Neuron (in vitro differentiated cells): ENCODE measurements at regions not wholly inside any gene's neighbourhood (a gene's known extent, or its start where the extent isn't known, plus 50 kb on each side); places are given as distances from the start of the nearest gene placed in this dataset.
"Not testable (repeated sequence)": the region's sequence is repeated elsewhere in the genome, so short reads cannot be mapped to it uniquely, and the experiment has no call there.

Source experiments
- H2AFZ ChIP-seq: one replicate; pipeline ENCODE4 v1.6.1; 2013; ENCODE audit warnings: low read depth, mild to moderate bottlenecking, inconsistent platforms, low read length, moderate library complexity
- H3K27me3 ChIP-seq: one replicate; pipeline ENCODE4 v1.6.1; 2013; ENCODE audit warnings: low read length; ENCODE audit not compliant: insufficient read depth
- H3K36me3 ChIP-seq: one replicate; pipeline ENCODE4 v1.6.1; 2013; ENCODE audit warnings: low read length; ENCODE audit not compliant: insufficient read depth
- H3K4me1 ChIP-seq: one replicate; pipeline ENCODE4 v1.6.1; 2013; ENCODE audit warnings: low read length; ENCODE audit not compliant: insufficient read depth
- H3K4me3 ChIP-seq: 2 replicates; pipeline ENCODE4 v1.5.1; 2013; ENCODE audit warnings: mild to moderate bottlenecking, low read length, moderate library complexity
- H3K9me3 ChIP-seq: one replicate; pipeline ENCODE4 v1.6.1; 2013; ENCODE audit warnings: low read length

DNA sequence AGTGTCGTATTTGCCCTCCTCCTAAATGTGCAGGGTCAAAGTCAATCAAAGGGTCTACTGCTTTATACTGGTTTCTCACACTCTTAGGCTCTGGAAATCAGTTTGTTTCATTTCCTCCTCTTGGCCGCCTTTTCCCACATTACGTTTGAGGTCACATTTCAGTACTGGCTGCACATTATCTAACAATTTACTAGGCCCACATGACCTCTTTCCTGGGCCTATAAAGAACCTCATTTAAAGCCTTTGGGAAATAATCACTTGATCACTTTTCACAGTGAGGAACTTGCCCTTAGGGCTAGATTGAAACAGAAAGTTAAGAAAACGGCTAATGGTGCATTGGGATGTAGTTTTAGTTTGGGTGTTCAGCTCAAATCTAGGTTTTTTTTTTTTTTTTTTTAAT, 497.5 kb downstream of the RERGL start:
- Histone ChIP-seq H3K36me3 (no peaks in the 10 kb centered on the region), H3K4me3 (no peak overlapping the region), H3K27me3 (no peaks in the 10 kb centered on the region), H3K4me1 (no peaks in the 10 kb centered on the region), H3K9me3 (no peaks in the 10 kb centered on the region), H2AFZ (no peak overlapping the region)

DNA sequence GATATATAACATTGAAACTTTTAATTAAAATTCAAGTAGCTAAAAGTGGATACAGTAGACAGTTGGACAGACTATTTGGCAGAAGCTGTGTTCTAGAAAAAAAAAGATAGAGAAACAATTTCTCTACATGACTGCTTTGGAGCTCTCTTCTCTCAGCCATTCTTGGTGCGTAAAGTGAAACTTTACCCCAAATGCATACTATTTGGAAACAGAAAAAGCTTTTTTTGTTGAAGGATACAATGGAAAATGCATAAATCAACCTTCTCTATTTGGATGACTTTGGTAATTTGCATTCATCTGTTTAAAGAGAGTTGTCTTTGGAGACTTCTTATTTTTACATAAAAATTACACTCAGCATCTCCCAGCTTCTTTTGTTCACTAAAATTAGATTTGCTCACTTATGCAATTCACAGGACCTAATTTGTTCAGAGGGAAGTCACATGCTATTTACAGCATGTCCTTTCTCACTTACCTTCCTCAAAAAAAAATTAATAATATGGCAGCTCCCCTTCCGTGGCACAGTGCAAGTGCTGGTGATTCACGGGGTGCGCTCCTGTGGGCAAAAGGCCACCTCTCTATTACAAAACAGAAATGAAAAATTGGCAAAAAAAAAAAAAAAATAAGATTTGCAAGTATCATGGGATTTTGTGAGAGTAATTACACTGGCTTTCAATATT, 498.9 kb downstream of the RERGL start:
- Histone ChIP-seq H3K4me3 (no peak overlapping the region), H3K9me3 (no peaks in the 10 kb centered on the region), H3K4me1 (no peaks in the 10 kb centered on the region), H3K27me3 (no peaks in the 10 kb centered on the region), H3K36me3 (no peaks in the 10 kb centered on the region), H2AFZ (peak overlapping the region; percentile 16)

DNA sequence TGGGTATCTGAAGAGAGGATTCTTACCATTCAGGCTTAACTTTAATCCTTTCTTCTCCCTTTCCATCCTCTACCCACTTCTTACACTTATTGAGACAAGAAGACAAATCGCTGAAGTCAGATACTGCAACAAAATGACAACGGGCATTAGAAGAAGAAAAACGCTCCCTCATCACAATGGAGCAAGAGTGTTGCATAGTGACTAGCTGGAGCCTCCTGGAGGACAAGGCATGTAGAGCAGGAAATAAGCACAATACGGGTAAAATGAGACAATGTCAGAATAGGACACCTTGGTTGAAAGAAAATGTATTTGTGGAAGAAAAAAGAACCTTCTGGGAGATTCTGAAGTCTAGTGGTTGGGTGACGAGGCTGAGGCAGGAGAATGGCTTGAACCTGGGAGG, 501.0 kb downstream of the RERGL start:
- no peaks in the 10 kb centered on the region for H3K9me3 ChIP-seq
- no peaks in the 10 kb centered on the region for H3K4me1 ChIP-seq
- no peak overlapping the region for H3K4me3 ChIP-seq
- H2AFZ ChIP-seq, result no peak overlapping the region
- no peaks in the 10 kb centered on the region for H3K27me3 ChIP-seq
- no peaks in the 10 kb centered on the region for H3K36me3 ChIP-seq

DNA sequence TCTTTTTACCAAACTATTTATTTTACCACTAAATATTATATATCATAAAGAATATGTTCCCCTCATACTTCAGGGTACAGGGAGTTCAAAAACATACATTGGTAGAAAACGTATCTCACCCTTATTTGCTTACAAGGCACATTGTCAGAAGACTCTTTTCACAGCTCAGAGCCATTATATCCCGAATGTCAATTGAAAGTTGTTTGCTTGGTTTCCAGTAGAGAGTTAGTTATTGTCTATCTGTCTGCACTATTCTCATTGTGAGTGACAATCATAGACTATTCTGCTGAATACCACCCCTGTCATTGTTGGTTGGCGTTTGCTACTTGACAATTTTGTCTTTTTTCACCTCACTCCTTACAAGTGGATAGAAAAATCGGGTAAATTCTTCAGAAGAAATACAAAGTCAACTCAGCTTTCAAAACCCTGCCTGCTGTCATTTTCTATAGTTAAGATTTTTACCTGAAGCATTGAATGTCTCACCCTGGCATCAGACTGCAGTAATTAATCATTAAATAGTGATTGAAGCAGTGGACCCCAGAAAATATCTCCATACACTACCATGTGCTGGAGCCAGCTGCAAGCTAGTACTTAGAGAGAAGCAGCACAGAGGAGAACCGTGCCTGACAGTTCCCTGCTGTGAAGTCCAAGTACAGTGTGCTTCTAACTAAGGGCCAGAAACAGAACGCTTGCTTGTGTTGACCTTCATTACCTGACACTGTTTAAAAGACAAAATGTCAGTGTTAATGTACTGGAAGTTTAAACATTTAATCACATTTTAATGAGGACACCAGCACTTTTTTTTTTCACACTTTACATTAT, 510.6 kb downstream of the RERGL start:
- Histone ChIP-seq H3K9me3 (no peaks in the 10 kb centered on the region), H3K4me1 (peaks cover 6% of the 10 kb centered on the region), H2AFZ (peak overlapping the region; percentile 71), H3K27me3 (no peaks in the 10 kb centered on the region), H3K36me3 (no peaks in the 10 kb centered on the region), H3K4me3 (no peak overlapping the region)

DNA sequence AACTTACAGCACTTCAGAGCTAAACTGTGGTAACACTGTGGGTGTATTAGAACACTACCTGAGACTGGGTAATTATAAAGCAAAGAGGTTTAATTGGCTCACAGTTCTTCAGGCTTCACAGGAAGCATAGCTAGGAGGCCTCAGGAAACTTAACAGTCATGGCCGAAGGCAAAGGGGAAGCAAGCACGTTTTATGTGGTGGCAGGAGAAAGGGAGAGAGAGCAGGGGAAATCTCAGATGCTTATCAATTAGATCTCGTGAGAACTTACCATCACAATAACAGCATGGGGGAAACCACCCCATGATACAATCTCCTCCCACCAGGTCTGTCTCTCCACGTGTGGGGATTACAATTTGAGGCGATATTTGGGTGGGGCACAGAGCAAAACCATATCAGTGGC, 512.6 kb downstream of the RERGL start:
- Histone ChIP-seq H2AFZ (no peak overlapping the region), H3K27me3 (no peaks in the 10 kb centered on the region), H3K36me3 (no peaks in the 10 kb centered on the region), H3K9me3 (no peaks in the 10 kb centered on the region), H3K4me3 (no peak overlapping the region), H3K4me1 (peaks cover 6% of the 10 kb centered on the region)

DNA sequence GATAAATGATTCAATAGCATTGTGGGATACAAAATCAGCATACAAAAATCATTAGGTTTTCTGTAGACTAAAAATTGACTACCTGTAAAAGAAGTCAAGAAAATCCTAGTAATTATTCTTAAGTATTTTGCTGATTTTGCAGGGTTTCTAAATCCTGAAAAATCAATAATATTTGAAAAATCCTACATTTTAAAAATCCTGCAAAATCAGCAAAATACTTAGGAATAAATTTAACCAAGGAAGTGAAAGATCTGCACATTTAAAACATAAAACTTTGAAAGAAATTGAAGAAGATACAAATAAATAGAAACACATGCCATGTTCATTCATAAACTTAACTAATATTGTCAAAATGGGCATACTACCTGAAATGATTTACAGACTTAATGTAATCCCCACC, 517.7 kb downstream of the RERGL start:
- Histone ChIP-seq H3K4me1 (no peaks in the 10 kb centered on the region), H3K36me3 (no peaks in the 10 kb centered on the region), H2AFZ (no peak overlapping the region), H3K4me3 (no peak overlapping the region), H3K9me3 (no peaks in the 10 kb centered on the region), H3K27me3 (no peaks in the 10 kb centered on the region)

DNA sequence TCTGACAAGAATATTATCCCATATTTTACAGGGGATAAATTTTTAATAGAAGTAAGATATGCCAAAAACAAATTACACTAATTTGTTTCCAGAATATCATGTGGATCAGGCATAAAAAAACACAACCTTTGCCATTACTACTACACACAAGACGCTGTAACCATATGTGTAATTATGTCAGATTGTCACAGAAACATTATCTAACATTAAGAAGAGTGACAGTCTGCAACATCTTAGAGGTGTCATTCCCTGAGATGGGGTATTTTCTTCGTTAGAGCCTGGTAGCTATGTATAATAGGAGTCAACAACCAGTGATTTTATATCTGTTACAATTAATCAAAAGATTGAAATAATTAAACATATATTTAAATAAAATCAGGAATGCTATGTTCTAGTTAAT, 518.9 kb downstream of the RERGL start:
- no peaks in the 10 kb centered on the region for H3K9me3 ChIP-seq

DNA sequence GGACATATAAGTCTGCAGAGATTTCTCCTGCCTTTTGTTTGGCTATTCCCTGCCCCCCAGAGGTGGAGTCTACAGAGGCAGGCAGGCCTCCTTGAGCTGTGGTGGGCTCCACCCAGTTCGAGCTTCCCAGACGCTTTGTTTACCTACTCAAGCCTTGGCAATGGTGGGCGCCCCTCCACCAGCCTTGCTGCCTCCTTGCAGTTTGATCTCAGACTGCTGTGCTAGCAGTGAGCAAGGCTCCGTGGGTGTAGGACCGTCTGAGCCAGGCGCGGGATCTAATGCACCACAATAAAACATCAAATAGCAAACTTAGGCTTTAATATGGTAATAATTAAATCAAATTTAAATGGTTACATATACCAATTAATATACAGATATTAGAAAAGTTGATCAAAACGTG, 525.4 kb downstream of the RERGL start:
- not testable (repeated sequence) for H3K4me3 ChIP-seq, H3K27me3 ChIP-seq, H3K9me3 ChIP-seq, H3K4me1 ChIP-seq, H3K36me3 ChIP-seq, H2AFZ ChIP-seq

More for the DNA sequence above, 518.9 kb downstream of the RERGL start:
- H3K4me1 ChIP-seq, result no peaks in the 10 kb centered on the region
- H3K27me3 ChIP-seq, result no peaks in the 10 kb centered on the region
- H3K4me3 ChIP-seq, result no peak overlapping the region
- H3K36me3 ChIP-seq, result no peaks in the 10 kb centered on the region
- H2AFZ ChIP-seq, result no peak overlapping the region

DNA sequence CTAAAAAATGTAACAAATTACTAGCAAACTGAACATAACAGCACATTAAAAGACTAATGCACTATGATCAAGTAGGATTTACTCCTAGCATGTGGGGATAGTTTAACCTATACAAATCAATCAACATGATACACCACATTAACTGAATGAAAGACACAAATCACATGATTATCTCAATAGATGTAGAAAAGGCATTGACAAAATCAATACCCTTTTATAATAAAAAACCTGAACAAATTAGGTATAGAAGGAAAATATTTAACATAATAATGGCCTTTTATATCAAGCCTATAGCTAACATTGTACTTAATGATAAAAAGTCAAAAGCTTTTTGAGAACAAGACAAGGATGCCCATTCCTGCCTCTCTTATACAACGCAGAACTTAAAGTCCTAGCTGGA, 540.0 kb downstream of the RERGL start:
- Histone ChIP-seq H2AFZ (no peak overlapping the region), H3K4me1 (no peaks in the 10 kb centered on the region), H3K36me3 (no peaks in the 10 kb centered on the region), H3K4me3 (no peak overlapping the region), H3K9me3 (no peaks in the 10 kb centered on the region), H3K27me3 (no peaks in the 10 kb centered on the region)

DNA sequence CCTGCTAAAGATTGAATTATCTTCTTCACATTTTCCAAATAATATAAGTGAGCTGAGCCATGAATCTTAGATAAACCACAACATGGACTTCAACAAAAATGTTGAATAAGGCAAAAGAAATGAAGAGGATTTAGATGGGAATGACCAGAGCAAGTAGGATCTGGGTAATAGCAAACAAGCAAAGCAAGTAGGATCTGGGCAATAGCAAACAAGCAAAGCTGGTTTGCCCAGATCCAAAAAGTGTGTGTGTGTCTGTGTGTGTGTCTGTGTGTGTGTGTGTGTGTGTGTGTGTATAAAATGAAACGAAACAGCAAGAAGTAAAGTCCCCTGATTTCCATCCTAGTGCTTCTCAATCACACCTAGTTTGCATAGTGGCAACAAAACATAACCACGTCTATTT, 549.1 kb downstream of the RERGL start:
- H3K4me3 ChIP-seq, result no peak overlapping the region
- H3K36me3 ChIP-seq, result no peaks in the 10 kb centered on the region
- no peaks in the 10 kb centered on the region for H3K27me3 ChIP-seq
- no peaks in the 10 kb centered on the region for H3K4me1 ChIP-seq
- H2AFZ ChIP-seq, result no peak overlapping the region
- no peaks in the 10 kb centered on the region for H3K9me3 ChIP-seq

DNA sequence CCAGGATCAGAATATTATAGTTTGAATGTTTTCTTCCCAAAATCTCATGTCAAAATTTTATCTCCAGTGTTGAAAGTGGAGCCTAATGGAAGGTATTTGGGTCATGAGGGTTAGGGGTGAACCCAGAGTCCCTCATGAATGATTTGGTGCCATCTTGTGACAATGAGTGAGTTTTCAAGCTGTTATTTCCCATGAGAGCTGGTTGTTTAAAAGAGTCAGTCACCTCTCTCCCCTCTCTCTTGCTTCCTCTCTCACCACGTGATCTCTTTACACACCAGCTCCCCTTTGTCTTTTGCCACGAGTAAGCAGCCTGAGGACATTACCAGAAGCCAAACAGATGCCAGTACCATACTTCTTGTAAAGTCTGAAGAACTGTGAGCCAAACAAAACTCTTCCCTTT, 561.6 kb downstream of the RERGL start:
- Histone ChIP-seq H3K4me1 (no peaks in the 10 kb centered on the region), H3K36me3 (no peaks in the 10 kb centered on the region), H2AFZ (no peak overlapping the region), H3K27me3 (no peaks in the 10 kb centered on the region), H3K4me3 (no peak overlapping the region), H3K9me3 (no peaks in the 10 kb centered on the region)

DNA sequence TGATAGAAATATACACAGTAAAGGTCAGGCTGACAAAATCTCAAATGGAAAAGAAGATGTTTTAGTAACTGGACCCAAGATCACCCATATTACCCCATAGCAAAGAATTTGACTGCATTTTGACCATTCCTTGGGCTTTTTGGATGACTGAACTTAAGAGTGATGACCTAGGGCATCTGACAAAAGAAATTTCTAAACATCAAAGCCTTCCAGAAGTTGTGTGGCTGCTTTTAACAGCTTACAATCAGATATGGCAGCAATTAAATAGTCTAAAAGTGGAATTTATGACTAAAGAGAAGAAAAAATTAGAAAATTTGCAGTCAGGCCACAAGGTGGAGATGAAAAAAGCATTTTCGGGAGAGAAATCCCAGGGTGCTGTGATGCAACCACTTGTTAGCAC, 563.0 kb downstream of the RERGL start:
- Histone ChIP-seq H3K4me1 (no peaks in the 10 kb centered on the region), H3K9me3 (no peaks in the 10 kb centered on the region), H2AFZ (no peak overlapping the region), H3K27me3 (no peaks in the 10 kb centered on the region), H3K36me3 (no peaks in the 10 kb centered on the region), H3K4me3 (no peak overlapping the region)

DNA sequence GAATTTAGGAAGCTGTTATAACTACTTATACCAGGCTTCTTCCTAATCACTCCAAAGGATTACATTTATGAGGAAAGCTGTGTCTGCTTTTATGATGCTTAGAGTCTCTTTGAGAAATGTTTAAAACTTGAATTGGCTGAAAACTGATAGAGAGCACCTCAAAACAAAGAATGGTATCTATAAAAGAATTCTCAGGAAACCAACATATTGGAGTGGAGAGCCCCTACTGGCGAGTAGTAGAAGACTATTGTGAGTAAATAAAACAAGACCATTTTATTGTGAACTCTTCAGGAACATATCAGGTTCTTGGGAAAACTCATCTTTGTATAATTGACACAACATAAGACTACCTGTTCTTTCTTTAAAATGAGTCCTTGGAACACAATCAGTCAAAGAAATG, 578.6 kb downstream of the RERGL start:
- Histone ChIP-seq H3K9me3 (no peaks in the 10 kb centered on the region), H2AFZ (no peak overlapping the region), H3K4me3 (no peak overlapping the region), H3K4me1 (peaks cover 10% of the 10 kb centered on the region), H3K36me3 (no peaks in the 10 kb centered on the region), H3K27me3 (no peaks in the 10 kb centered on the region)

DNA sequence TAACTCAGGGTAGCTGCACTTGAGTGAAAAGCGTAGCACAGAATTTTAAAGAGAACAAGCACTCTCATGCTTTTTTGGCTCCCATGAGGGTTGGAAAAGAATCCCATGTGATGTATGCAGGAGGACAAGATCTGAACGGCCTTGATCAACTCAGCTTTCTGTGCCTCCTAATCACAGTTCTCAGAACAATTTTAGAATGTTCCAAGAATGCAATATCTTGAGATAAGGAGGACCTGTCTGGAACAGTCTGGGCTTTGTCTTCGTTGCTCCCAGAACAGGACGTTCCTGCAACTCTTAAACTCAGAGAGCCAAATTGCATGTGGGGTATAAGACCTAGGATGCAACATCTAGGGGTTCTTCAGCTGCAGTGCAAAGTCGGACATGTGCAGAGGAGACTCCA, 582.7 kb downstream of the RERGL start:
- H3K36me3 ChIP-seq, result no peaks in the 10 kb centered on the region

More for the DNA sequence above, 582.7 kb downstream of the RERGL start:
- no peaks in the 10 kb centered on the region for H3K9me3 ChIP-seq
- H3K27me3 ChIP-seq, result no peaks in the 10 kb centered on the region
- H2AFZ ChIP-seq, result no peak overlapping the region
- H3K4me1 ChIP-seq, result peaks cover 10% of the 10 kb centered on the region
- H3K4me3 ChIP-seq, result no peak overlapping the region
